ENCODE measurements at regions not wholly inside any gene's neighbourhood (a gene's known extent, or its start where the extent isn't known, plus 50 kb on each side); places are given as distances from the start of the nearest gene placed in this dataset.

- Histone ChIP-seq H3K4me3 (no peak overlapping the region), H3K27ac (no peak overlapping the region), H3K4me1 (replicated peaks in 1 of 2) (peaks cover 3 to 7% of the 10 kb centered on the region in 2 donors)
- peak in 1 of 8 experiments; percentile 33 for ATAC-seq (replicated peaks in 6 of 8)
- WGBS, 10 experiments: 0 to 100% (median 100%) methylated on average over 1 to 3 of the region's 3 CpGs; no CpG with 5 or more reads in 5 of the 10 experiments
- in situ Hi-C loops (cut with MboI; ENCODE audit: low pct_unique_long_range_greater_than_20kb in 2 of 9, low sequenced_read_pairs in 9 of 9, unreplicated experiment in 9 of 9): no loop called here
Observed at GRCh38 chr20:53834062-53834442, 236.3 kb downstream of the BCAS1 start.

GRCh38 chr20:53833333-53834061 lies 236.9 kb downstream of the BCAS1 start:
- no peak overlapping the region for H3K4me3 ChIP-seq
- H3K27ac ChIP-seq: no peak overlapping the region
- 62 to 100% (median 89%) methylated on average over 1 to 9 of the region's 10 CpGs; no CpG with 5 or more reads in 1 of the 10 experiments for WGBS, 10 experiments
- H3K4me1 ChIP-seq (replicated peaks in 1 of 2): peaks cover 8 to 13% of the 10 kb centered on the region in 2 donors
- ATAC-seq (replicated peaks in 6 of 8): no peak
- in situ Hi-C loops (cut with MboI; ENCODE audit: low pct_unique_long_range_greater_than_20kb in 2 of 9, low sequenced_read_pairs in 9 of 9, unreplicated experiment in 9 of 9): no loop called here

GRCh38 chr20:53832499-53832898 lies 237.9 kb downstream of the BCAS1 start:
- peaks cover 14 to 15% of the 10 kb centered on the region in 2 donors for H3K4me1 ChIP-seq (replicated peaks in 1 of 2)
- H3K4me3 ChIP-seq: no peak overlapping the region
- ATAC-seq (replicated peaks in 6 of 8): no peak
- 84 to 100% (median 99%) methylated on average over 1 to 7 of the region's 7 CpGs; no CpG with 5 or more reads in 2 of the 10 experiments for WGBS, 10 experiments
- H3K27ac ChIP-seq: no peak overlapping the region
- in situ Hi-C loops (cut with MboI; ENCODE audit: low pct_unique_long_range_greater_than_20kb in 2 of 9, low sequenced_read_pairs in 9 of 9, unreplicated experiment in 9 of 9): no loop called here

GRCh38 chr20:53831812-53832211 lies 238.2 kb upstream of the ZNF217 start:
- in situ Hi-C loops (cut with MboI; ENCODE audit: low pct_unique_long_range_greater_than_20kb in 2 of 9, low sequenced_read_pairs in 9 of 9, unreplicated experiment in 9 of 9): no loop called here
- WGBS, 10 experiments: 70 to 100% (median 93%) methylated on average over 1 to 3 of the region's 3 CpGs; no CpG with 5 or more reads in 3 of the 10 experiments

GRCh38 chr20:53831228-53831627 lies 237.6 kb upstream of the ZNF217 start:
- WGBS, 10 experiments: 92 to 100% (median 100%) methylated on average over 1 to 5 of the region's 5 CpGs; no CpG with 5 or more reads in 1 of the 10 experiments
- in situ Hi-C loops (cut with MboI; ENCODE audit: low pct_unique_long_range_greater_than_20kb in 2 of 9, low sequenced_read_pairs in 9 of 9, unreplicated experiment in 9 of 9): no loop called here
- no peak for ATAC-seq (replicated peaks in 6 of 8)
- no peak overlapping the region for H3K4me3 ChIP-seq
- H3K27ac ChIP-seq: no peak overlapping the region
- peaks cover 14 to 15% of the 10 kb centered on the region in 2 donors for H3K4me1 ChIP-seq (replicated peaks in 1 of 2)

More at GRCh38 chr20:53831812-53832211, 238.2 kb upstream of the ZNF217 start:
- H3K4me1 ChIP-seq (replicated peaks in 1 of 2): peaks cover 14 to 15% of the 10 kb centered on the region in 2 donors
- H3K27ac ChIP-seq: no peak overlapping the region
- no peak for ATAC-seq (replicated peaks in 6 of 8)
- no peak overlapping the region for H3K4me3 ChIP-seq

GRCh38 chr20:53829724-53830521 lies 236.3 kb upstream of the ZNF217 start:
- Histone ChIP-seq H3K4me1 (replicated peaks in 1 of 2) (peaks cover 14 to 15% of the 10 kb centered on the region in 2 donors), H3K27ac (no peak overlapping the region), H3K4me3 (no peak overlapping the region)
- in situ Hi-C loops (cut with MboI; ENCODE audit: low pct_unique_long_range_greater_than_20kb in 2 of 9, low sequenced_read_pairs in 9 of 9, unreplicated experiment in 9 of 9): no loop called here
- WGBS, 10 experiments: 4 to 100% (median 75%) methylated on average over 1 to 5 of the region's 5 CpGs
- ATAC-seq (replicated peaks in 6 of 8): peak in 3 of 8 experiments; percentile 1 to 11 (median 2)

- Histone ChIP-seq H3K4me3 (no peak overlapping the region), H3K4me1 (replicated peaks in 1 of 2) (peaks cover 14 to 15% of the 10 kb centered on the region in 2 donors), H3K27ac (no peak overlapping the region)
- in situ Hi-C loops (cut with MboI; ENCODE audit: low pct_unique_long_range_greater_than_20kb in 2 of 9, low sequenced_read_pairs in 9 of 9, unreplicated experiment in 9 of 9): no loop called here
- 0 to 64% (median 14%) methylated on average over 2 to 6 of the region's 8 CpGs; no CpG with 5 or more reads in 2 of the 10 experiments for WGBS, 10 experiments
- ATAC-seq (replicated peaks in 6 of 8): peak in 7 of 8 experiments; percentile 22 to 70 (median 46)
Observed at GRCh38 chr20:53829255-53829723, 235.7 kb upstream of the ZNF217 start.

GRCh38 chr20:53828682-53829254 lies 235.1 kb upstream of the ZNF217 start:
- 0 to 20% (median 5%) methylated on average over 1 to 5 of the region's 6 CpGs; no CpG with 5 or more reads in 1 of the 10 experiments for WGBS, 10 experiments
- peak; percentile 60 to 76 (median 68) for ATAC-seq (replicated peaks in 6 of 8)
- in situ Hi-C loops (cut with MboI; ENCODE audit: low pct_unique_long_range_greater_than_20kb in 2 of 9, low sequenced_read_pairs in 9 of 9, unreplicated experiment in 9 of 9): no loop called here
- Histone ChIP-seq H3K27ac (no peak overlapping the region), H3K4me3 (no peak overlapping the region), H3K4me1 (replicated peaks in 1 of 2) (peaks cover 14 to 15% of the 10 kb centered on the region in 2 donors)

GRCh38 chr20:53828088-53828681 lies 234.5 kb upstream of the ZNF217 start:
- H3K4me3 ChIP-seq: no peak overlapping the region
- no peak overlapping the region for H3K27ac ChIP-seq
- ATAC-seq (replicated peaks in 6 of 8): peak in 3 of 8 experiments; percentile 59 to 69 (median 65)
- in situ Hi-C loops (cut with MboI; ENCODE audit: low pct_unique_long_range_greater_than_20kb in 2 of 9, low sequenced_read_pairs in 9 of 9, unreplicated experiment in 9 of 9): no loop called here
- H3K4me1 ChIP-seq (replicated peaks in 1 of 2): peaks cover 14 to 15% of the 10 kb centered on the region in 2 donors
- 0 to 81% (median 45%) methylated on average over 2 to 5 of the region's 5 CpGs; no CpG with 5 or more reads in 1 of the 10 experiments for WGBS, 10 experiments

GRCh38 chr20:53827292-53828087 lies 233.9 kb upstream of the ZNF217 start:
- H3K27ac ChIP-seq: no peak overlapping the region
- in situ Hi-C loops (cut with MboI; ENCODE audit: low pct_unique_long_range_greater_than_20kb in 2 of 9, low sequenced_read_pairs in 9 of 9, unreplicated experiment in 9 of 9): no loop called here
- WGBS, 10 experiments: 8 to 90% (median 73%) methylated on average over 1 to 4 of the region's 4 CpGs
- no peak for ATAC-seq (replicated peaks in 6 of 8)
- peaks cover 14 to 15% of the 10 kb centered on the region in 2 donors for H3K4me1 ChIP-seq (replicated peaks in 1 of 2)
- H3K4me3 ChIP-seq: no peak overlapping the region

GRCh38 chr20:53826597-53827291 lies 233.1 kb upstream of the ZNF217 start:
- peak in 2 of 8 experiments; percentile 55 for ATAC-seq (replicated peaks in 6 of 8)
- 80 to 100% (median 95%) methylated on average over 1 to 5 of the region's 5 CpGs for WGBS, 10 experiments
- Histone ChIP-seq H3K27ac (no peak overlapping the region), H3K4me1 (replicated peaks in 1 of 2) (peaks cover 14 to 15% of the 10 kb centered on the region in 2 donors), H3K4me3 (no peak overlapping the region)
- in situ Hi-C loops (cut with MboI; ENCODE audit: low pct_unique_long_range_greater_than_20kb in 2 of 9, low sequenced_read_pairs in 9 of 9, unreplicated experiment in 9 of 9): no loop called here
